HCT116 (cell line): ENCODE measurements at regions not wholly inside any gene's neighbourhood (a gene's known extent, or its start where the extent isn't known, plus 50 kb on each side); places are given as distances from the start of the nearest gene placed in this dataset.
"Not testable (repeated sequence)": the region's sequence is repeated elsewhere in the genome, so short reads cannot be mapped to it uniquely, and the experiment has no call there.

ENCODE experiments used
- POLR2A ChIP-seq: IDR thresholded peaks from 2 replicates; pipeline ENCODE4 v1.7.0; 2011; ENCODE audit warnings: borderline replicate concordance; ENCODE audit not compliant: insufficient read depth, insufficient read length; ENCODE audit errors: extremely low read depth
- YY1 ChIP-seq: IDR thresholded peaks from 2 replicates; pipeline ENCODE4 v1.6.1; 2011; ENCODE audit warnings: low read length, low read depth, moderate library complexity, mild to moderate bottlenecking; ENCODE audit not compliant: insufficient replicate concordance; ENCODE audit errors: extremely low read depth

DNA sequence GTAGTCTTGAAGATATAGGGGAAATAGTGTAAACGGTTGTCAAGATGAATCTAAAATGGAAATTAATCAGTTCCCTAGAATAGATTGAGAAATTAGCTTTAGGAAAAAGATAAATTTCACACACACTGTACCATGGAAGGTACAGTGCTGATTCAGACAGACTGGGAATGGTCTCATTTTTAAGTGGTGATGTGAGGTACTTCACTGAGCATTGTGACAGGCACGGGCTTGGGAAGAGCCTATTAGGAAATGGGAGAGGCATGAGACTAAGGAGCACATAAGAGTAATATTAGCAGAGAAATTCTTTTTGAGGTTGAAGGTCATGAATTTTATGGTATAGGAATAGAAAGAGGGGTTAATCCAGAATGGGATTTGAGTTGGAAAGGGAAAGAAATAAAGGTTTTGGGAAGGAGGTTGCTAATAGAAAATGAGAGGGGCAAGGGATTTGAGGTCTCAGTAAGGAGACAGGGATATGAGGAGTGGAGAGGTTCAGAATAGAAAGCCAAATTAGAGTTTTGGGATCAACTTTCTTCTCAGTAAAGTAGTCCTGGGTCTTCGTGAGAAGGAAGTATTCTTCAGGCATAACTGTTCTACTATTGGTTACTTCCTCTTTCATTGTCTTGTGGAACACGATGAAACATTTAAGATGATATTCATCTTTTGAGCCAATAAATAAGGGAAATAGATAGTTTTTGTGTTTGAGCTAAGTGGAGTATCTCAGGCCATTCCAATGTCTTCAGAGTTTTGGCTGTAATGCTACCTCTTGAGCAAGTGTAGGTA, 115.0 kb upstream of the FBXO28 start:
- TF ChIP-seq POLR2A, YY1: not testable (repeated sequence)
